Stimulated activated CD8-positive, alpha-beta memory T cell treated with anti-CD3 and anti-CD28 coated beads, Interleukin-2, amount 100 ng/mL, for 1 hour (primary cell): ENCODE measurements at regions not wholly inside any gene's neighbourhood (a gene's known extent, or its start where the extent isn't known, plus 50 kb on each side); places are given as distances from the start of the nearest gene placed in this dataset.
"Not testable (repeated sequence)": the region's sequence is repeated elsewhere in the genome, so short reads cannot be mapped to it uniquely, and the experiment has no call there.

Experiments used
- DNase-seq, 2 donors: peaks; one replicate each; pipeline ENCODE4 v3.0.0-alpha.2; 2020; ENCODE audit warnings: low read depth in 2 of 2

DNA sequence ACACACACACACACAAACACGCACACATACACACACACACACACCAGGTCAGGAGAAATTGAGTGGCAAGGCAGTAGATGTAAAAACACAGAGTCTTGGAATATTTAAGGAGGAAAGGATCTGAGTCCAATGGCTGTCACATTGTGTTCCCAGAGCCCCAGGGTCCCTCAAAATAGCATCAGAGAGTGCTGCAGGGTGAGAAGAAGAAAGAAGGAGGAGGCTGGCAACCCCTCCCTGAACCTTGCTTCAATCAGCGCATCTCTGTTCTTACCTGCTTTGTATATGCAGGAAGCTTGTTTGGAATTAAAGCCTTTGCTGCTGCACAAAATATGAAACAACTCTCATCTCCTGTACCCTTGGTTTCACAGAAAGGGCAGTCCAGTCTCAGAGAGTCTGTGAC lies 406.5 kb downstream of the MIAT start:
- DNase-seq: no peak

DNA sequence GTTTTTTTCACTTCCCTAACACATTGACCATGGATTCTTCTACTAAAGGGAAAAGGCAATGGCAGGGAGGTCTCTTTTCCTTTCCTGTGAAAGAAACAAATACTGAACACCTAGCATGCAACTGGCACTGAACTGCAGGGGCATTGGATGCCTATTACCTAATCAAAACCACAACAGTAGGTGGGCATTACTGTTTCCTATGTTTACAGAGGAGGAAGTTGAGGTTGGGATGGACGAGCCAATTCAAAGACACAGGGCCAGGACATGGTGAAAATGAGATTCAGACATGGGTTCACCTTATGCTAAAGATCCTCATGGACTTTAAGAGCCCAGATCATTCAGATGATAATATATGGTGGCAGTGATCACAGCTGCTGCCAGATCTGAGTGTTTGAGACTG lies 407.0 kb downstream of the MIAT start:
- no peak for DNase-seq

DNA sequence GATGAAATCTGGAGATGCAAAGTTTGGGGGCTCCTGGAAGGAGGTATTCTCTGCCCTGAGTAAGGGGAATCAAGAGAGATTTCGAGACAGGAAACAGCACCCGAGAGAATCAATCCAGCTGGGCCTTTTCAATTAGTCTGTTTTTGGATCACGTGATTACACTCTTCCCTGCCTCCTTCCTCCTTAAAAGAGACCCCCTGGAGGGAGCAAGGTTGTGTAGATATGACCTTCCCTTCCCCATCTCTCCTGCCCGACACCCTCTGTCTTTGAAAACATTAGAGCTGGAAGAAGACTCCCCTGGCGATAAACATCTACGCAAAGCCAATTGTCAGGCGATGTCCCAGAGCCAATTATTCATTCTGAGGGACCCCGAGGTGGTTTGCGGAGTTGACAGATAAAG lies 407.9 kb downstream of the MIAT start:
- no peak for DNase-seq

- DNase-seq: no peak
Observed at GRCh38 chr22:27066856-27067255, 409.5 kb downstream of the MIAT start.

DNA sequence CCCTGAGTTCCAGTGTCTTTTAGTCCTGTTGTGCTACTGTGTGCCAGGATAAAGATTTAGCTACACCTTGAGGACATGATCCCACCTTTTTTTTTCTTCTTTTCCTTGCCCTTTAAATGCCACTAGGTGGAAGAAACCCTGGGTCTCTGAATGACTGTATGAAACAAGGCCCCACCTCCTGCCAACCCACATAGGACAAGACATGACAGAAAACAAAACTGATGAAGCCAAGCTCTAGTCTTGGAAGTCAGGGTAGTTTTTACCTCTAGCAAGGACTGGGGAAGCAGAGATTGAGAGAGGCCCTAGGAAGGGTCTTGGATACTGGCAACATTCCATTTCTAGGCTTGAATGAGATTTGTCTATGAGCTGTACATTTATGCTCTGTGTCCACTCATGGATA lies 410.7 kb downstream of the MIAT start:
- no peak for DNase-seq

GRCh38 chr22:27070594-27070993 lies 413.2 kb downstream of the MIAT start:
- DNase-seq: no peak

DNA sequence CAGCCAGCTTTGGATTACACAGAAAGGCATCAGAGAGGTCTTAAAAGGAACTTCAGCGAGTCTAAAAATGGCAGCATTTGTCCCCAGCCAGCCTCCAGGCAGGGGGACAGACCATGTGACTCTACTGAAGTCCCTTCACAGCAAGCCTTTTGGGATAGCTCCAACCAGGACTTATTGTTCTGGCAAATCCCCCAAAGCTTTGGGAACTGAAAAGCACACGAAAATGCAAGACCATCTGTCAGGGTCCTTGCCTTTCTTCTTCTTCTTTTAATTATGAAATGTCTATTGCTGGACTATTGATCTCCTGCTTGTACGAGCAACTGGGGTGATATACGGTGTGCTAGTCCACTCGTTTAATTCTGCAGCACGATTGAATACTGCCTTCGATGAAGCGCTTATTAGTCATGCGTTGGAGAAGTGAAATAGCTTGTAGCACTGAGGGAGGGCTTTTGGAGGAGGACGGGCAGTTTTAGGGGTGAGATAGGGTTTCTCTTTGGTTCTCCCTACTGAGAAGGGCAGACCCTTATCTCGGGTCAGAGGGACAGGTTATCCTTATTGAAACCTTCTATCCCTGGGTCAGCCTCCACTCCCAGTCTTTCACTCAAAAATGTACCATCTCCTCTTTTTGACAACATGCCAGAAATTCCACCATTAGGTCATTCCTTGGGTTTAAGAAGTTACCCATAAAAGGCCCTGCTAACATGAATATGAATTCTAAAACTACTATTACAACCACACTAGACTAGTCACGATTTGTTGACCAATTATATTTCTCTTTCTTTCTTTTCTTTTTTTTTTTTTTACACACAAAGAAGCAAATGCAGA lies 416.4 kb downstream of the MIAT start:
- no peak for DNase-seq

GRCh38 chr22:27075028-27075678 lies 417.8 kb downstream of the MIAT start:
- DNase-seq: no peak

DNA sequence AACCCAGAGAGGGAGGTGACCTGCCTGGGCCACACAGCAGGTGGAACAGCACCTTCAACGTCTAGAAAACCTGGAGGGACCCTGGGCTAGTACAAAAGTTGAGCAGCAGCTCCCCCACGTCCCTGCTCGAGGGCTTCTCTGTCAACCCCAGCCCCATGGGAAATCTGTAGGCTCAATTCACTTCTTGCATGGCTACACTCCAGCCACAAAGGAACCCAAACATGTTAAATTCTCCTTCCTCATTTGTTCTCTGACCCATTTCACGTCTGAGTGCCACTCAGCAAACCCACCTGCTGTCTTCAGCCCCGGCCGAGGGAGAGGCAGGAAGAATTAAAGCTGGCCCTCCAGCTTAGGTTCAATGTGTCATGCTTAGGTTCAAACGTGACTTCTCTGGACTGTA lies 418.5 kb downstream of the MIAT start:
- DNase-seq: no peak

DNA sequence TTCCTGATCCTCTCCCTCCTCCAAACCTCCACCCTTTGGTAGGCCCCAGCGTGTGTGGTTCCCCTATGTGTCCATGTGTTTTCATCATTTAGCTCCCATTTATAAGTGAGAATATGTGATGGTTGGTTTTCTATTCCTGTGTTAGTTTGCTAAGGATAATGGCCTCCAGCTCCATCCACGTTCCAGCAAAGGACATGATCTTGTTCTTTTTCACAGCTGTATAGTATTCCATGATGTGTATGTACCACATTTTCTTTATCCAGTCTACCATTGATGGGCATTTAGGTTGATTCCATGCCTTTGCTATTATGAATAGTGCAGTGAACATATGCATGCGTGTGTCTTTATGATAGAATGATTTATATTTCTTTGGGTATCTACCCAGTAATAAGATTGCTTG lies 420.7 kb downstream of the MIAT start:
- not testable (repeated sequence) for DNase-seq

- DNase-seq: no peak
Observed at GRCh38 chr22:27080036-27080578, 422.7 kb downstream of the MIAT start.

DNA sequence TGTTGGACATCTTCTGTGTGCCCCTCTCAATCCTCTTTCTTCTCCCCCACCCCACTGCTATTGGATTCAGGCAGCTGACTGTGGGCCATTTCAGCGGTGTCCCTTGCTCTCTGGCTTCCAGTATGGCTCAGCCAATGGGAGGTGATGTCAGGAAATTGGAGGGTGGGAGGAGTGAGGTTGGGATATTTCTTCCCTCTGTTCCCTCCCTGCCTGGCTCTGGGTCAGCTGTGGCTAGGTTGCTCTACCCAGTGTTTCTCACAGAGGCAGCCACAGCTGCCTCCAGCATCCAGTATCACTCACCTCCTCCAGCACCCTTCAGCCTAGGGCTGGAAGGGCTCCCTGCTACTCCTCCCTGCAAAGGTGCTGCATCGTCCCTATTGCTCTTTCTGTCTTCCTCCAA lies 423.5 kb downstream of the MIAT start:
- no peak for DNase-seq

DNA sequence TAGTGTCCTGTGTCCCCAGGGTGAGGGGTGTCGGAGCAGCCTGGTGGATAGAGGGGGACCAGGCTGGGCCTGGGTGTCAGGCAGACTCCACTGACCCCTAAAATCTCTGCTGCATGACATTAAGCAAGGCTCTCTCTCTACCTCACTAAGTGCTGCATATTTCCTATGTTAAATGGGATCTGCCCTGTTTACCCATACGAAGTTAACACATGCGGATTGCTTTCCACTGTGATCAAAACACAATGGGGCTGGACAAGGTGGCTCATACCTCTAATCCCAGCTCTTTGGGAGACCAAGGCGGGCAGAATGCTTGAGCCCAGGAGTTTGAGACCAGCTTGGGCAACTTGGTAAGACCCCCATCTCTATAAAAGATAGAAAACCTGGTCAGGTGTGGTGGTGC lies 426.2 kb downstream of the MIAT start:
- DNase-seq: no peak

- no peak for DNase-seq
Observed at GRCh38 chr22:27084130-27084529, 426.7 kb downstream of the MIAT start.

DNA sequence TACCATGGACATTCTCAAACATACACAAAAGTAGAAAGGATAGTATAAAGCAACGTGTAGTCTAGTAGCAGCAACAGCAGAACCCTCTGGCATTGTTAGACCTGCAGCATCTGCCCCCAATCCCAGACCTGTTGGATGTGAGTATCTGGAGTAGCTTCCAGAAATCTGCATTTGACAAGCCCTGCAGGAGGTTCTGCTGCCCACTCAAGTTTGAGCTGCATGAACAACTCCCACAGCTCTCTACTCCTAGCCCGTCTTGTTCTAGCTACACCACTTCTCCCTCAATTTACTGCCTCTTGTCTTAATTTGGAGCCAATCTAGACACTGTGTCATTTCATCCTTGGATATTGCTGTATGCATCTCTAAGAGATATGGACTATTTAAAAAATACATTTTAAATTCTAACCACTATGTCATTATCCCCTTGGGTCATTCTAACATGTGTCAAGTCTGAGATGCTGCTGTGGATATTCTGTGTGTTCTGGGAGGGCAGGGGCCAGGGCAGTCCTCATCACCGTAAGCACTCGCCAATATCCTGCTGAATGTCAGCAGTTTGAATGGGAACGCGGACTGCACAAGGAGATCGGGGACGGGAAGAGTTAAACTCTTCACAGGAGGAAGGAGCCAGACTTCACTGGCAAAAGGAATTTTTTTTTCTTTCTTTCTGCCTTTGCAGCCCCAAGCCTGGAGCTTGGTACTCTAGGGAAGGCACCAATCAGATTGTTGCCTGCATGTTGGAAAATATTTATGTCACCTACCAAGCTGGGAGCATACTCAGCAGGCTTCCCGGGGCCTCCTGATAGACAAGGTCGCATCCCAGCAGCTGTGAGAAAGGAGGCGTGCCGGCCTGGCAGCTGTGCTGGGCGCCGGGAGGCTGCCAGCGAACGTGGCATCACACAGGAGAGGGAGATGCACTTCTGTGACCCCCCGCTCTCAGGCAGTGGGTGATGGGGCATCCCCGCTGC lies 429.0 kb downstream of the MIAT start:
- DNase-seq: no peak

DNA sequence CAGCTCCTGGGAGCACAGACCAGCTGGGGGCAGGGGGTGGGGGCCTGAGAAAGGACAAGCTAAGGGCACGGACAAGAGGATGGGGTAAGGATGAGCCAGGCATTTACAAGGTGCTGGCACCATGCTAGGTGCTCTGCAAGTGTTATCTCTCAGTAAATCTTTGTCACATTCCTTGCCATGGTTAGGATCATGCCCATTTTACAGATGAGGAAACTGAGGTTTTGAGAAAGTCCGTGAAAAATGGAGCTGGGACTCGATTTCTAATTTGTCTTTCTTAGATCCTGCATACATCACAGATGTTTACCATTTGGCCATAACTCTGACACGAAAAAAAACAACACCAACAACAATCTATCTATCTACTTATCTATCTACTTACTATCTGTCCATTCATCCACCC lies 429.7 kb downstream of the MIAT start:
- DNase-seq: no peak

DNA sequence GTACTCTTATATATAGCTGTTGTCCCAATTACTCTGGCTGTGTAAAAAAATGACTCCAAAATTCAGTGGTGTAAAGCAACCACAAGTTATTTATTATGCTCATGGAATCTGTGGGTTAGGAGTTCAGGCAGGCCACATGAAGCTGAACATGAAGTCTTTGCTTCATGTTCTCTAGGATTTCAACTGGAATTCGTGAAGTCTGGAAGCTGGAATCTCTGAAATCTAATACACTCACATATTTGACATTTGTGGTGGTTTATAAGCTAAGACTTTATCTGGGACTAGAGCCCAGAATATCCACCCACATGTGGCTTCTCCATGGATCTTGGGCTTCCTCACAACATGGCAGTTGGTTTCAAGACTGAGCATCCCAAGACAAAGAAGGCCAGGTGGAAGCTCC lies 430.6 kb downstream of the MIAT start:
- DNase-seq: no peak

DNA sequence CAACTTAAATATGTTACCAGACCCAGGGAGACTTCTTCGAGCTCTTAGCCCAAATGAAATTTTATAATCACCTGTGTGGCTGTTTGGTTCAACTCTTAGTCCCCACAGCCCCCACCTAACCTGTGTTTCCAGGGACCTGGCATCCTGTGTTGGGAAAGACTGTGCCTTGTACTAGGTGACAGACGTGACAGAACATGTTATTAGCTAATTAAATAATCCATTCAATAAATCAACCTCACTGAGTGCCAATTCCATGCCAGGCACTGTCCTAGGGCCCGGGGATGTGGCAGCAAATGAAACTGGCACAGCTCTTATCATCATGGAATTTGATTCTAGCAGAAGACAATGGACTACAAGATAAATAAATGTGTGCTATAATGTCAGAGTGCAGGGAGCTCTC lies 431.9 kb downstream of the MIAT start:
- no peak for DNase-seq

- DNase-seq: no peak
Observed at GRCh38 chr22:27090611-27091011, 433.2 kb downstream of the MIAT start.

- DNase-seq: no peak
Observed at GRCh38 chr22:27093422-27093821, 436.0 kb downstream of the MIAT start.

GRCh38 chr22:27094633-27095308 lies 437.4 kb downstream of the MIAT start:
- no peak for DNase-seq

DNA sequence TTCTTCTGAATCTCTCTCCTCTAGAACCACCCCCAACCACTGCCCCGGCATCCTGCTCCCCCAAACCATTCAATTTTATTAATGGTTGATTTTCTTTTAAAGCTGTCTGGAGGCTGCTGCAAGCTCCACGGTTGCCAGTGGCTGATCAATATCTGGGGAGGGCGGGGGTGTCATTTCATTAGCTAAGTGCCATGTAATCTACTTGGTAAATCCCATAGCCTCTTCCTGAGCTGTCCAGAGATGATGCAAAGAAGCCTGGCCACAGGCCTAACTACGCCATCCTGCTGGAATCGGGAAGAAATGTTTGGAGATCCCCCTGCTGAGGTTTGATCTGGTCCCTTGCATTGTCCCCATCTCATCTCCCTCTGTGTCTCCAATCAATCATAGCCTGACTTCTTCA lies 440.1 kb downstream of the MIAT start:
- no peak for DNase-seq
